ENCODE measurements at regions not wholly inside any gene's neighbourhood (a gene's known extent, or its start where the extent isn't known, plus 50 kb on each side); places are given as distances from the start of the nearest gene placed in this dataset.

GRCh38 chr14:106304271-106304670 is 777.9 kb downstream of the TMEM121 start:
- Histone ChIP-seq H3K27ac (ENCODE audit: insufficient read depth, low read length) (no peak overlapping the region), H3K36me3 (ENCODE audit: control insufficient read depth, insufficient read depth, low read length) (no peaks in the 10 kb centered on the region), H4K20me1 (ENCODE audit: control insufficient read depth, extremely low read depth, insufficient read depth, low read length) (no peaks in the 10 kb centered on the region), H3K9ac (ENCODE audit: insufficient read depth, low read length) (no peak overlapping the region), H3K27me3 (ENCODE audit: control insufficient read depth, insufficient read depth, low read length) (no peaks in the 10 kb centered on the region), H3K4me1 (ENCODE audit: control insufficient read depth, extremely low read depth, insufficient read depth, low read length) (no peaks in the 10 kb centered on the region), H3K79me2 (ENCODE audit: control insufficient read depth, insufficient read depth, low read length) (no peaks in the 10 kb centered on the region), H3K9me3 (ENCODE audit: control insufficient read depth, insufficient read depth, low read depth, low read length) (no peaks in the 10 kb centered on the region), H3K4me2 (ENCODE audit: extremely low read depth, insufficient read depth, low read length) (no peak overlapping the region), H3K4me3 (replicated peaks in 1 of 4; ENCODE audit: control extremely low read depth in 1 of 4, insufficient read depth in 1 of 4, low read depth in 3 of 4, low read length in 4 of 4) (no peak overlapping the region), H2AFZ (ENCODE audit: low read length) (no peak overlapping the region)
- no peak for TF ChIP-seq EZH2 (IDR thresholded peaks at IDR 0.05; ENCODE audit: low read length, missing control alignments)
- no peak for TF ChIP-seq CTCF (conservative IDR thresholded peaks at IDR 0.05 in 1 of 2, IDR thresholded peaks at IDR 0.05 in 1 of 2; ENCODE audit: low read depth in 1 of 2, low read length in 2 of 2)
- no peak for DNase-seq (ENCODE audit: low read depth in 2 of 2)

- no peaks in the 10 kb centered on the region for H3K79me2 ChIP-seq (ENCODE audit: control insufficient read depth, insufficient read depth, low read length)
- no peak overlapping the region for H3K27ac ChIP-seq (ENCODE audit: insufficient read depth, low read length)
- DNase-seq (ENCODE audit: low read depth in 2 of 2), result no peak
- no peaks in the 10 kb centered on the region for H3K4me1 ChIP-seq (ENCODE audit: control insufficient read depth, extremely low read depth, insufficient read depth, low read length)
- H3K36me3 ChIP-seq (ENCODE audit: control insufficient read depth, insufficient read depth, low read length), result no peaks in the 10 kb centered on the region
- H2AFZ ChIP-seq (ENCODE audit: low read length), result no peak overlapping the region
- no peaks in the 10 kb centered on the region for H4K20me1 ChIP-seq (ENCODE audit: control insufficient read depth, extremely low read depth, insufficient read depth, low read length)
- no peak overlapping the region for H3K9ac ChIP-seq (ENCODE audit: insufficient read depth, low read length)
- no peaks in the 10 kb centered on the region for H3K27me3 ChIP-seq (ENCODE audit: control insufficient read depth, insufficient read depth, low read length)
- H3K9me3 ChIP-seq (ENCODE audit: control insufficient read depth, insufficient read depth, low read depth, low read length), result no peaks in the 10 kb centered on the region
- H3K4me2 ChIP-seq (ENCODE audit: extremely low read depth, insufficient read depth, low read length), result no peak overlapping the region
- TF ChIP-seq CTCF (conservative IDR thresholded peaks at IDR 0.05 in 1 of 2, IDR thresholded peaks at IDR 0.05 in 1 of 2; ENCODE audit: low read depth in 1 of 2, low read length in 2 of 2) (peak in 1 of 2 donors; percentile 23), EZH2 (IDR thresholded peaks at IDR 0.05; ENCODE audit: low read length, missing control alignments) (no peak)
- no peak overlapping the region for H3K4me3 ChIP-seq (replicated peaks in 1 of 4; ENCODE audit: control extremely low read depth in 1 of 4, insufficient read depth in 1 of 4, low read depth in 3 of 4, low read length in 4 of 4)
Observed at GRCh38 chr14:106308839-106309389, 782.5 kb downstream of the TMEM121 start.

- H3K79me2 ChIP-seq (ENCODE audit: control insufficient read depth, insufficient read depth, low read length), result no peaks in the 10 kb centered on the region
- TF ChIP-seq EZH2 (IDR thresholded peaks at IDR 0.05; ENCODE audit: low read length, missing control alignments), result no peak
- no peak for TF ChIP-seq CTCF (conservative IDR thresholded peaks at IDR 0.05 in 1 of 2, IDR thresholded peaks at IDR 0.05 in 1 of 2; ENCODE audit: low read depth in 1 of 2, low read length in 2 of 2)
- no peaks in the 10 kb centered on the region for H3K36me3 ChIP-seq (ENCODE audit: control insufficient read depth, insufficient read depth, low read length)
- no peaks in the 10 kb centered on the region for H3K4me1 ChIP-seq (ENCODE audit: control insufficient read depth, extremely low read depth, insufficient read depth, low read length)
- DNase-seq (ENCODE audit: low read depth in 2 of 2), result no peak
- H3K9ac ChIP-seq (ENCODE audit: insufficient read depth, low read length), result no peak overlapping the region
- H2AFZ ChIP-seq (ENCODE audit: low read length), result no peak overlapping the region
- no peak overlapping the region for H3K4me2 ChIP-seq (ENCODE audit: extremely low read depth, insufficient read depth, low read length)
- no peaks in the 10 kb centered on the region for H4K20me1 ChIP-seq (ENCODE audit: control insufficient read depth, extremely low read depth, insufficient read depth, low read length)
- no peak overlapping the region for H3K27ac ChIP-seq (ENCODE audit: insufficient read depth, low read length)
- no peaks in the 10 kb centered on the region for H3K9me3 ChIP-seq (ENCODE audit: control insufficient read depth, insufficient read depth, low read depth, low read length)
- no peak overlapping the region for H3K4me3 ChIP-seq (replicated peaks in 1 of 4; ENCODE audit: control extremely low read depth in 1 of 4, insufficient read depth in 1 of 4, low read depth in 3 of 4, low read length in 4 of 4)
- no peaks in the 10 kb centered on the region for H3K27me3 ChIP-seq (ENCODE audit: control insufficient read depth, insufficient read depth, low read length)
Observed at GRCh38 chr14:106309423-106309822, 783.0 kb downstream of the TMEM121 start.
